GM18520 (cell line): ENCODE measurements at regions not wholly inside any gene's neighbourhood (a gene's known extent, or its start where the extent isn't known, plus 50 kb on each side); places are given as distances from the start of the nearest gene placed in this dataset.

Experiments used
- ATAC-seq: cut with Tn5 transposase; IDR thresholded peaks from one replicate; pipeline ENCODE4 v1.9.1; 2021; ENCODE audit not compliant: unreplicated experiment

DNA sequence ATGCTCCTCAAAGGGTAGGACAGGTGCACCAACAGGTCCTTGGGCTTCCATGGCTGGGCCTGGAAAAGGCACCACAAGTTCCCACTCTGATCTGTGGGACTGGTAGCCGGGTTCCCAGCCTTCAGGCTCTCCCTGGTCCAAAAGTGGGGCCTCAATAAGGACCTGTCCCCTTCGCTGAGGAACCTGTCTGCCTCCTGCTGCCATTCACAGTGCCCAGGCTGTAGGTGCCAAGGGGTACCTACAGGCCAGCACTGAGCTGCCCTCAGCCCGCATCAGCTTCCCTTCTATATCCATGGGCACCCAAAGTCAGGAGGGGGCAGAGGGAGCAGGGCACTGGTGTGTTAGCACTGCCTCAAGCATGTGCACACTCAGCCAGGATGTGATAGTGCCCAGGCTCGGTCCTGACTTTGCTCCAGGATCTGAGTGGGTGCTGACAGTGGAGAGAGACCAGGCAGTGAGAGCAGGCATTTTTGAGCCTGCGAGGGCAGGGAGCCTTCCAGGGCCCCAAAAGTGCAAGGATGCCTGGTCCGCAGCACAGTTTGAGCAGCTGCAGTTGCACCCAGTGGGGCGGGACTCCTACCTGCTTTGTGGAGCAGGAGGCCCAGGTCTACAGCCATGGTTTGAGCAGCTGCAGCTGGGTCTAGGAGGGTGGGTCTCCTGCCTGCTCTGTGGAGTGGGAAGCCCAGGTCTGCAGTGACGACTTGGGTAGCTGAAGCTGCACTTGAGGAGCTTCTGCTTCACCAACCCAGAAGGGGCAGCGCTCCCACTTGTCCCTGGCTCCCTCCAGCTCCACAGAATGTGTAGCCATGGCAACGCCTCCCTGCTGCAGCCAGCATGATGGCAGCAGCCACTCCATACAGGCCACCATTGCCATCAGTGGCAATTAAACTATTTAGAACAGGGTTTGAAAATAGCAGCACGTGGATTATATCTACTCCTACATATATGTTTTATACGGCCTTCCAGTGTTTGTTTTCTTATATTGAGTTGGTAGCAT is 376.4 kb downstream of the KCTD8 start:
- ATAC-seq = no peak

GRCh38 chr4:44086753-44087152 is 361.9 kb downstream of the KCTD8 start:
- no peak for ATAC-seq

GRCh38 chr4:44093390-44093789 is 355.2 kb downstream of the KCTD8 start:
- no peak for ATAC-seq

DNA sequence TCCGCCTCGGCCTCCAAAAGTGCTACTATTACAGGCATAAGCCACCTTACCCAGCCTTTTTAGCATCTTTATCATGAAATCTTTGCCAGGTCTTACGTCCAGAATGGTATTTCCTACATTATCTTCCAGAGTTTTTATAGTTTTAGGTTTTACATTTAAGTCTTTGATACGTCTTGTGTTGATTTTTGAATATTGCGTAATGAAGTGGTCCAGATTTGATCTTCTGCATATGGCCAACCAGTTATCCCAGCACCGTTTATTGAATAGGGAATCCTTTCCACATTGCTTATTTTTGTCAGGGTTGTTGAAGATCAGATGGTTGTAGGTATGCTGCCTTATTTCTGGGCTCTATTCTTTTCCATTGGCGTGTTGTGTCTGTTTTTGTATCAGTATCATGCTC is 349.6 kb downstream of the KCTD8 start:
- no peak for ATAC-seq

DNA sequence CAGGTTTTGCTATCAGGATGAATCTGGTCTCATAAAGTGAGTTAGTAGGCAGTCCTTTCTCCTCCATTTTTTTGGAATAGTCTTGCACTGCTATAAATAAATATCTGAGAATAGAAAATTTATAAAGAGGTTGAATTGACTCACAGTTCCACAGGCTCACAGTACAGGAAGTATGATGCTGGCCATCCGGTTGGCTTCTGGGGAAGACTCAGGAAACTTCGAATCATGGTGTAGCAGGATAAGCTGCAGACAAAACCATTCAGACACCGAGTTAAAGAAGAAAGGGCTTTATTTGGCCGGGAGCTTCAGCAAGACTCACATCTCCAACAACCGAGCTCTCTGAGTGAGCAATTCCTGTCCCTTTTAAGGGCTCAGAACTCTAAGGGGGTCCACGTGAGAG is 348.2 kb downstream of the KCTD8 start:
- ATAC-seq = no peak

DNA sequence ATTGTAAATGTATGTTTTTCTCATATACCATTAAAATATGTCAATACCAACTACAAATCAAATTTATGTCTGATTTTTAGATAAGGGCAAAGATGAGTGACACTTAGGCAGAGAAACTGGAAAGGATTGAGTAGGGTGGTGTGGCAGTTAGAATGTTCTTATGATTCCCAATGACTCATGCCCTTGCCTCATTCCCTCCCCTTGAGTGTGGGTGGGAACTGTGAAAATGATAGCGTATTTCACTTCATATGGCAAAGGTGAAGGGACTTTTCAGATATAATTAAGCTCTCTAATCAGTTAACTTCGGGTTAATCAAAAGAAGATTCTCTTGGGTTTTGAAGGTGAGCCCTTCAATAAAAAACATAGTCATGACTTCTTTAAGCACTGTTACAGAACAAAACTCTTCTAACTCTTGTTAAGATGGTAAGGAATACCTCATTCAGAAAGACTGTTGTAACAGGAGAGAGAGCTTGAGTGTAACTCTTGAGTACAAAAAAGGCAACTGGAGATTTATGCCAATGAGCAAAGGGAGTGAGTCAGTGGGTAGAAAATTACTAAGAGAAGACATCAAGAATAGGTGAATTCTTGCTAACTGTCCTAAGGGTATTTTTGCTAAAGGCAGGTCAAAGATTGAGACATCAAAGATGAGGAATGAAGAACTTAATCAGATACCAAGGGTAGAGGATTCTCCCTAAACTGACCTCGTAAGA is 329.5 kb downstream of the KCTD8 start:
- no peak for ATAC-seq

- no peak for ATAC-seq
These were observed 328.0 kb downstream of the KCTD8 start for GRCh38 chr4:44120646-44121045.

DNA sequence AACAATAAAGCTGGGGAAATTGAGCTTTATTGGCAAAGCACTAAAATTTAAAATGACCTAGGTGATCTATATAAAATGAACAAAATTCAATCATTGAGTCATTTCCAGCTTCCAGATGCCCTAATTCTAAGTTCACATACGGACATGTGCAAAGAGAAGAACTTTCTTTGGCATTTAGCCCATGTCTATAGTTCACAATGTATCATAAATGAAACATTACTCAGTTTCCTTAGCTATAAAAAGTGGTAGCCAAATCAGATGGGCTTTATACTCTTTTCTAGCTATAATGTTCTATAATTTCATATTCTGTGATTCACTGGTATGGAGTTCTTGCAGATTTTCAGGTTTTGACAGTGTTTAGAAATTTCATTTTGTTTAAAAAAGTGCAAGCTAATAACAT is 327.4 kb downstream of the KCTD8 start:
- ATAC-seq = no peak
